IPS DF 6.9 (cell line): ENCODE measurements at regions not wholly inside any gene's neighbourhood (a gene's known extent, or its start where the extent isn't known, plus 50 kb on each side); places are given as distances from the start of the nearest gene placed in this dataset.
"Not testable (repeated sequence)": the region's sequence is repeated elsewhere in the genome, so short reads cannot be mapped to it uniquely, and the experiment has no call there.

Experiments
- DNase-seq: peaks from one replicate; pipeline ENCODE4 v3.0.0-alpha.2; 2013; ENCODE audit warnings: low read depth, low spot score
- H3K27ac ChIP-seq: one replicate; pipeline ENCODE4 v1.5.1; 2013; ENCODE audit warnings: low read length, control low read depth
- H3K27me3 ChIP-seq: 2 replicates; pipeline ENCODE4 v1.6.1; 2013; ENCODE audit warnings: mild to moderate bottlenecking, low read length; ENCODE audit not compliant: control insufficient read depth, insufficient read depth
- H3K36me3 ChIP-seq: 2 replicates; pipeline ENCODE4 v1.6.1; 2013; ENCODE audit warnings: low read length; ENCODE audit not compliant: control insufficient read depth, insufficient read depth
- H3K4me1 ChIP-seq: 2 replicates; pipeline ENCODE4 v1.6.1; 2013; ENCODE audit warnings: low read length; ENCODE audit not compliant: control insufficient read depth, insufficient read depth
- H3K4me3 ChIP-seq: 2 replicates; pipeline ENCODE4 v1.5.1; 2013; ENCODE audit warnings: mild to moderate bottlenecking, low read length
- H3K9me3 ChIP-seq: 2 replicates; pipeline ENCODE4 v1.6.1; 2013; ENCODE audit warnings: low read length, inconsistent platforms; ENCODE audit not compliant: control insufficient read depth, insufficient read depth
- WGBS: extraction: QIAGEN DNeasy Blood & Tissue Kit; methylation state at CpG from one replicate; pipeline ENCODE4 v1.1.7; 2013; ENCODE audit warnings: mixed read lengths, missing lambda C conversion rate; ENCODE audit not compliant: insufficient read length, insufficient coverage; 5-methylcytosine and 5-hydroxymethylcytosine counted together

DNA sequence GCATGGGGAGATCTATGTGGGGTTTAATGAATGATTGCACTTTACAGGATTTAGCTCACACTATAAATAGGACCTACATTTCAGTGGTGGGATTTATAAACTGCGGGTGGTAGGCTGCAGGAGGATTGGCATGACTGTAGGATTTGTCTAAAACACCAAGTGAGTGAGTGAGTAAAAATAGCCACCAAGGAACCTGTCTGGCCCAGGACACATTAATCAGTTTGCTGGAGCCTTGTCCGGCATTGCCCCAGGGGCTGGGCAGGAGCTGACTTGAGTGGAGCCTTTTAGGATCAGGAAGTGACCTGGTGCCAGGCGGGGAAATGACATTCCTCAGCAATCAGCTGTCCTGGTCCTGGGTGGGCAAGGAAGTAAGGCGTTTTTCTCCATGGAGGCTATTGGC, 193.9 kb upstream of the ADRA1D start:
- H3K4me3 ChIP-seq = no peak overlapping the region
- H3K4me1 ChIP-seq = no peaks in the 10 kb centered on the region
- WGBS = no CpG with 5 or more reads among the region's 4 CpGs
- no peaks in the 10 kb centered on the region; the same call in 1 of the 2 replicates for H3K27me3 ChIP-seq
- DNase-seq = no peak
- no peaks in the 10 kb centered on the region for H3K9me3 ChIP-seq
- no peaks in the 10 kb centered on the region for H3K36me3 ChIP-seq
- H3K27ac ChIP-seq = no peak overlapping the region

DNA sequence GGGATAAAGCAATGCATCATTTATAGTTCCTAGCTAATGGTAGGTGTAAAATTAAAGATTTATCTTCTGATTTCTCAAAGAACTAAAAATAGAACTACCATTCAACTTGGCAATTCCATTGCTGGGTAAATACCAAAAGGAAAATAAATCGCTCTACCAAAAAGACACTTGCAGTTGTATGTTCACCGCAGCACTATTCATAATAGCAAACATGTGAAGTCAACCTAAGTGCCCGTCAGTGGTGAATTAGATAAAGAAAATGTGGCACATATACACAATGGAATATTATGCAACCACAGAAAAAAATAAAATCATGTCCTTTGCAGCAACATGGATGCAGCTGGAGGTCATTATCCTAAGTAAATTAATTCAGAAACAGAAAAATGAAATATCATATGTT, 192.8 kb upstream of the ADRA1D start:
- no CpG with 5 or more reads among the region's 3 CpGs for WGBS
- no peak overlapping the region for H3K4me3 ChIP-seq
- no peak for DNase-seq
- no peaks in the 10 kb centered on the region for H3K4me1 ChIP-seq
- H3K27ac ChIP-seq = no peak overlapping the region
- no peaks in the 10 kb centered on the region for H3K9me3 ChIP-seq
- no peaks in the 10 kb centered on the region for H3K36me3 ChIP-seq
- no peaks in the 10 kb centered on the region; the same call in 1 of the 2 replicates for H3K27me3 ChIP-seq

DNA sequence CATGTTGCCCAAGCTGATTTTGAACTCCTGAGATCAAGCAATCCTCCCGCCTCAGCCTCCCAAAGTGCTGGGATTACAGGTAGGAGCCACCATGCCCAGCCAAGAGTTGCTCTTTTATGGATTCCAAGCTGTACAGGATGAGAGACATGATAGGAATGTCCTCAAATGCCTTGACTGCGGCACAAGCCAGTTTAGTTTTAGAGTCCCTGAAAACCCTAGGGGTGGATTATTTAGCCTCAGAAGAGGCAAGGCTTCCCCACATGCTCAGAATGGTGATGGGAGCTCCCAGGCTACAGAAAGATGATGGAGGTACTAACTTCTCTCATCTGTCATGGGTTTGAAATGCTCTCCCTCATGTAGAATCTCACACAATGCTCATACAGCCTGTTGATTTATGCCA, 192.1 kb upstream of the ADRA1D start:
- no CpG with 5 or more reads among the region's 2 CpGs for WGBS
- Histone ChIP-seq H3K4me1 (no peaks in the 10 kb centered on the region), H3K27ac (no peak overlapping the region), H3K27me3 (no peaks in the 10 kb centered on the region; the same call in 1 of the 2 replicates), H3K36me3 (no peaks in the 10 kb centered on the region), H3K9me3 (no peaks in the 10 kb centered on the region), H3K4me3 (no peak overlapping the region)
- DNase-seq = no peak

- Histone ChIP-seq H3K9me3 (no peaks in the 10 kb centered on the region), H3K27me3 (no peaks in the 10 kb centered on the region; the same call in 1 of the 2 replicates), H3K4me3 (no peak overlapping the region), H3K27ac (no peak overlapping the region), H3K36me3 (no peaks in the 10 kb centered on the region), H3K4me1 (no peaks in the 10 kb centered on the region)
- no CpG with 5 or more reads among the region's 5 CpGs for WGBS
- no peak for DNase-seq
Observed at GRCh38 chr20:4439461-4439860, 190.4 kb upstream of the ADRA1D start.

DNA sequence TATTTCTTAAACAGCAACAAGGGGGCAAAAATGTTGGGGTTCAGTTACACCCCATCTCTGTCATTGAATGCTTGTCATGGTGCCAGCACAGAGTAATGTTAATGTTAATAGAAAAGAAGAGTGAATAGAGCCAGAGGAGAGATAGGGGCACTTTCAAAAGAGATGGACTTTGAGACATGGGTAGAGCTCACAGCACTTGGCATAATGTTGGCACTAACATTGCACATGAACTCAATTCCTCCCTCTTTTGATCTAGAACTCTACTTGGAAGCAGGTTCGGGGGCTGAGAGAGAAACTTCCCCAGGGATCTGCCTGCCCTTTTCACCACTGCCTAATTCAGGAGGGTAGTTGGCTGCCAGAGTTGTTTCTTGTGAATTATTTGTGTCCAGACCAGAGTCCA, 188.0 kb upstream of the ADRA1D start:
- no CpG with 5 or more reads among the region's 1 CpG for WGBS
- no peak for DNase-seq
- no peaks in the 10 kb centered on the region for H3K36me3 ChIP-seq
- H3K4me3 ChIP-seq = no peak overlapping the region
- H3K9me3 ChIP-seq = no peaks in the 10 kb centered on the region
- H3K4me1 ChIP-seq = no peaks in the 10 kb centered on the region
- no peaks in the 10 kb centered on the region for H3K27me3 ChIP-seq
- no peak overlapping the region for H3K27ac ChIP-seq

- H3K9me3 ChIP-seq = no peaks in the 10 kb centered on the region
- H3K27ac ChIP-seq = no peak overlapping the region
- no peaks in the 10 kb centered on the region for H3K27me3 ChIP-seq
- H3K36me3 ChIP-seq = no peaks in the 10 kb centered on the region
- no peaks in the 10 kb centered on the region for H3K4me1 ChIP-seq
- H3K4me3 ChIP-seq = no peak overlapping the region
- no CpG with 5 or more reads among the region's 6 CpGs for WGBS
- no peak for DNase-seq
Observed at GRCh38 chr20:4435671-4436455, 186.8 kb upstream of the ADRA1D start.

DNA sequence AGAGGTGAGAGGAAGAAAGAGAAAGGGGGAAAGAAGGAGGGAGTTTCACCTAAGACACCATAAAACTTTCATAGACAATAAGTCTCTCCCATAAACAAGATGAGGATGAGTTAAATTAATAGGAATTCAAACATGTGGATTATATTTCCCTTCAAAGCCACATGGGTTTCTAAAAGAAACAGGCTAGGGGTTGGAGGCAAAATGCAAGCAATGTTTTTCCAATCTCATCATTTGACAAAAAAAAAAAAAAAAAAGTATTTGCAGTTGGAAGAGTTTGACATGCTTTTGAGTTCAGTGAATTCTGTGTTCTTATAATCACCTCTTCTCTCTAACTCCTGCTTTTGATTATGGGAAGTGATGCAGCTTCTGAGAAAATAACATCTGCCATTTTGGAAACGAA, 186.1 kb upstream of the ADRA1D start:
- DNase-seq = no peak
- H3K9me3 ChIP-seq = no peaks in the 10 kb centered on the region
- H3K4me3 ChIP-seq = no peak overlapping the region
- WGBS = no CpG with 5 or more reads among the region's 1 CpG
- no peaks in the 10 kb centered on the region for H3K36me3 ChIP-seq
- H3K27me3 ChIP-seq = no peaks in the 10 kb centered on the region
- no peaks in the 10 kb centered on the region for H3K4me1 ChIP-seq
- H3K27ac ChIP-seq = no peak overlapping the region

GRCh38 chr20:4434681-4435080, 185.6 kb upstream of the ADRA1D start:
- Histone ChIP-seq H3K4me3 (no peak overlapping the region), H3K4me1 (no peaks in the 10 kb centered on the region), H3K27ac (no peak overlapping the region), H3K9me3 (no peaks in the 10 kb centered on the region), H3K36me3 (no peaks in the 10 kb centered on the region), H3K27me3 (no peaks in the 10 kb centered on the region)
- no peak for DNase-seq
- WGBS = no CpG with 5 or more reads among the region's 4 CpGs

DNA sequence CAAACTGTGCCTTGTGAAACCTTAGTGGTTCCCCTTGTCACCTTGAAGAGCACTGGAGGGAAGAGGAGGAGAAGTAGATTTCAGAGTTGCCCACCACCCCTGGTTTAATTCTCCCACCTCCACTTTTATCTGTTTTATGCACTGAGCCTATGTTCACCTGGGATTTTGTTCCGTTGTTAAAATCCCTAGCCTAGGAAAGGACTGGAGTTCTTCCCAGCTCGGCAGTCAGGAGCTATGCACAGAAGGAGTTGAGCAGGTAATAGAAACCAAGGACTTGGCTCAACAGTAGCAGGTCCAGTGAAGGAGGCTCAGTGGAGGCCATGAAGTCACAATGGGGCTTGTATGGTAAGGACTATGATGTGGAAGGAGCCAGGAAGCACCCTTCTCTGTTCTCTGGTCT, 182.4 kb upstream of the ADRA1D start:
- Histone ChIP-seq H3K27ac (no peak overlapping the region), H3K36me3 (no peaks in the 10 kb centered on the region), H3K4me1 (no peaks in the 10 kb centered on the region), H3K4me3 (no peak overlapping the region), H3K9me3 (no peaks in the 10 kb centered on the region), H3K27me3 (no peaks in the 10 kb centered on the region)
- DNase-seq = no peak
- no CpG with 5 or more reads among the region's 2 CpGs for WGBS

- H3K4me3 ChIP-seq, H3K27me3 ChIP-seq, DNase-seq, H3K27ac ChIP-seq, H3K4me1 ChIP-seq, H3K36me3 ChIP-seq, H3K9me3 ChIP-seq: not testable (repeated sequence)
- no CpG with 5 or more reads among the region's 11 CpGs for WGBS
Observed at GRCh38 chr20:4430826-4431225, 181.7 kb upstream of the ADRA1D start.

DNA sequence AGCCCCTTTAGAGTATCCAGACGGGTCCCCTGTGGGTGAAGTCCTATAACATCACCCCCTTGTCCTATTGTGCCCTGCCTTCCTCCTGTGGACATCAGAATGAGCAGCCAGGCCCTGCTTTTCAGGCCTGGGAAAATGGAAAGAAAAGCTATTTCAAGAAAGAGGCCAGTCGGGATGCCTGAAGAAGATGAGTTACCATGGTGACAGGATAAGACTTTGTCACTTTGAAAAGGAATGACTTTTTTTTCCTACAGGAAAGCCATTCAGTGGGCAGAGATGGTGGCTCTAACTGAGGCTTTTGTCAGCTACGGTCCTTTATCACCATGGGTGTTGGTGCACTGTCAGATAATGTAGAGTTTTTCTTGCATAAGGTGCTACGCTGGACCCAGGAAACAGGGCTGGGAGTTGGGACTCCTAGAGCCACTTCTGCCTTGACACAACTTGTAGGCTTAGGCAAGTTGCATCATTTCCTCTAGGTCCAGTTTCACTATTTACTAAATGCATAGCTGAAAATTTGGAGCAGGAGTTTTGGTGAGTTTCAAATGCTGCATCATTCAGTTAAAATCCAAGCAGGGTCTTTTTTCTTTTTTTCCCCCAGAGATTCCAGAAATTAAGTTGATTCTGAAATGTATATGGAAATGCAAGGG, 179.0 kb upstream of the ADRA1D start:
- Histone ChIP-seq H3K36me3 (no peaks in the 10 kb centered on the region), H3K27me3 (no peaks in the 10 kb centered on the region), H3K4me3 (no peak overlapping the region), H3K27ac (no peak overlapping the region), H3K4me1 (no peaks in the 10 kb centered on the region), H3K9me3 (no peaks in the 10 kb centered on the region)
- no CpG with 5 or more reads among the region's 4 CpGs for WGBS
- DNase-seq = no peak
